C4-2B (cell line): ENCODE measurements at regions not wholly inside any gene's neighbourhood (a gene's known extent, or its start where the extent isn't known, plus 50 kb on each side); places are given as distances from the start of the nearest gene placed in this dataset.

ENCODE experiments used
- CTCF ChIP-seq: fragments of 450-650 bp; conservative IDR thresholded peaks from 2 replicates; pipeline ENCODE4 v1.5.1; 2017; ENCODE audit warnings: mild to moderate bottlenecking
- ZFX ChIP-seq: fragments of 450-650 bp; IDR thresholded peaks from 2 replicates; pipeline ENCODE4 v1.6.1; 2017

GRCh38 chr3:176798680-176799079, 398.6 kb downstream of the TBL1XR1 start:
- no peak for TF ChIP-seq CTCF
- no peak for TF ChIP-seq ZFX
